H1 (cell line): ENCODE measurements at regions not wholly inside any gene's neighbourhood (a gene's known extent, or its start where the extent isn't known, plus 50 kb on each side); places are given as distances from the start of the nearest gene placed in this dataset.

Experiments used
- CTCF ChIA-PET: fragments of 300-600 bp; sonication (Branson Sonifier 250); formaldehyde crosslinking; loops from one replicate; lab custom pipeline; 2021; ENCODE audit not compliant: partially characterized antibody; lab: Charles Lee
- POLR2A ChIA-PET: fragments of 300-600 bp; sonication (Branson Sonifier 250); formaldehyde crosslinking; loops from one replicate; lab custom pipeline; 2021; ENCODE audit warnings: inconsistent platforms; ENCODE audit not compliant: partially characterized antibody; lab: Charles Lee
- DNase-seq, 2 experiments: peaks; one replicate each; pipeline versions ENCODE4 v3.0.0 to v3.0.0-alpha.2; 2010 to 2022; ENCODE audit warnings: low spot score in 2 of 2, low read depth in 1 of 2, mixed read lengths in 1 of 2
- FAIRE-seq: peaks from 2 replicates; lab custom pipeline; 2011; peaks lifted over from hg19 to GRCh38; lab: Jason Lieb, UNC
- H2AFZ ChIP-seq: 2 replicates; pipeline ENCODE4 v1.8.1; 2012; ENCODE audit warnings: low read length, inconsistent platforms
- H2AK5ac ChIP-seq: 2 replicates; pipeline ENCODE4 v1.6.1; 2013; ENCODE audit warnings: low read depth, low read length
- H2BK120ac ChIP-seq: replicated peaks from 2 replicates; pipeline ENCODE3; 2013; ENCODE audit warnings: low read depth, low read length, inconsistent platforms
- H2BK12ac ChIP-seq: 2 replicates; pipeline ENCODE4 v1.6.1; 2013; ENCODE audit warnings: low read depth, low read length
- H2BK15ac ChIP-seq: 2 replicates; pipeline ENCODE4 v1.6.1; 2013; ENCODE audit warnings: low read length
- H2BK20ac ChIP-seq: 2 replicates; pipeline ENCODE4 v1.6.1; 2013; ENCODE audit warnings: low read length
- H2BK5ac ChIP-seq: 2 replicates; pipeline ENCODE4 v1.6.1; 2013; ENCODE audit warnings: low read depth, low read length
- H3K14ac ChIP-seq: 2 replicates; pipeline ENCODE4 v1.6.1; 2013; ENCODE audit warnings: inconsistent platforms; ENCODE audit not compliant: insufficient read length
- H3K18ac ChIP-seq: 2 replicates; pipeline ENCODE4 v1.6.1; 2013; ENCODE audit warnings: low read length; ENCODE audit errors: extremely low read depth
- H3K23ac ChIP-seq: 2 replicates; pipeline ENCODE4 v1.6.1; 2013; ENCODE audit warnings: inconsistent platforms; ENCODE audit not compliant: insufficient read length
- H3K23me2 ChIP-seq: 2 replicates; pipeline ENCODE4 v1.6.1; 2013; ENCODE audit warnings: low read depth, low read length
- H3K27ac ChIP-seq: 2 replicates; pipeline ENCODE4 v1.6.1; 2011; ENCODE audit warnings: low read depth, low read length, inconsistent platforms
- H3K27me3 ChIP-seq, 4 experiments: replicated peaks in 1 of 4; 1 replicate in 1 of 4; 2 replicates in 3 of 4; pipeline versions ENCODE4 v1.6.1 to v1.8.1; 2011 to 2013; ENCODE audit warnings: low read length in 3 of 4, mild to moderate bottlenecking in 3 of 4, inconsistent platforms in 2 of 4, mixed read lengths in 2 of 4, moderate library complexity in 1 of 4; ENCODE audit not compliant: control insufficient read depth in 3 of 4, insufficient read depth in 3 of 4; ENCODE audit errors: extremely low read depth in 1 of 4
- H3K36me3 ChIP-seq, 4 experiments: 2 replicates each; pipeline versions ENCODE4 v1.6.1 to v1.8.1; 2011 to 2013; ENCODE audit warnings: mild to moderate bottlenecking in 4 of 4, low read length in 3 of 4, moderate library complexity in 2 of 4, control low read depth in 1 of 4, inconsistent platforms in 1 of 4; ENCODE audit not compliant: insufficient read depth in 4 of 4, control insufficient read depth in 2 of 4
- H3K4ac ChIP-seq: replicated peaks from 2 replicates; pipeline ENCODE3; 2013; ENCODE audit warnings: low read length, low read depth, mixed read lengths, inconsistent platforms; ENCODE audit not compliant: insufficient read length
- H3K4me1 ChIP-seq, 4 experiments: replicated peaks in 1 of 4; 1 replicate in 1 of 4; 2 replicates in 3 of 4; pipeline versions ENCODE4 v1.6.1 to v1.8.1; 2011 to 2013; ENCODE audit warnings: low read length in 3 of 4, inconsistent platforms in 2 of 4, mixed read lengths in 1 of 4; ENCODE audit not compliant: insufficient read depth in 4 of 4, control insufficient read depth in 3 of 4
- H3K4me2 ChIP-seq, 2 experiments: 2 replicates each; pipeline versions ENCODE4 v1.6.1 to v1.8.1; 2011 to 2013; ENCODE audit warnings: low read depth in 2 of 2, low read length in 2 of 2, control low read depth in 1 of 2, inconsistent platforms in 1 of 2, mild to moderate bottlenecking in 1 of 2; ENCODE audit not compliant: insufficient read depth in 1 of 2
- H3K4me3 ChIP-seq, 4 experiments: fragments of 200-600, 300-600 bp in 1 of 4; sonication (generic), shearing (Covaris generic), sonication (Bioruptor Twin) in 1 of 4; 2 replicates each; pipeline versions ENCODE4 v1.5.1 to v1.8.1; 2011 to 2016; ENCODE audit warnings: low read length in 4 of 4, low read depth in 3 of 4, control low read depth in 2 of 4, inconsistent platforms in 2 of 4, mild to moderate bottlenecking in 2 of 4, mixed read lengths in 1 of 4, moderate library complexity in 1 of 4; ENCODE audit not compliant: insufficient read depth in 2 of 4; ENCODE audit errors: extremely low read depth in 1 of 4
- H3K56ac ChIP-seq: replicated peaks from 2 replicates; pipeline ENCODE3; 2013; ENCODE audit warnings: low read depth, mild to moderate bottlenecking, mixed read lengths, low read length, inconsistent platforms; ENCODE audit not compliant: insufficient read length
- H3K79me1 ChIP-seq: 2 replicates; pipeline ENCODE4 v1.6.1; 2013; ENCODE audit warnings: low read depth, low read length, control low read depth
- H3K79me2 ChIP-seq, 2 experiments: 2 replicates each; pipeline versions ENCODE4 v1.6.1 to v1.8.1; 2012 to 2013; ENCODE audit warnings: low read length in 2 of 2, mild to moderate bottlenecking in 2 of 2, inconsistent platforms in 1 of 2; ENCODE audit not compliant: insufficient read depth in 2 of 2, control insufficient read depth in 1 of 2
- H3K9ac ChIP-seq, 4 experiments: replicated peaks in 1 of 4; 1 replicate in 1 of 4; 2 replicates in 3 of 4; pipeline versions ENCODE4 v1.6.1 to v1.8.1; 2011 to 2013; ENCODE audit warnings: low read depth in 3 of 4, low read length in 3 of 4, control low read depth in 2 of 4, mild to moderate bottlenecking in 2 of 4, moderate library complexity in 2 of 4, inconsistent platforms in 1 of 4; ENCODE audit errors: extremely low read depth in 1 of 4
- H3K9me3 ChIP-seq, 2 experiments: 2 replicates each; pipeline versions ENCODE4 v1.6.1 to v1.8.1; 2012 to 2013; ENCODE audit warnings: mild to moderate bottlenecking in 2 of 2, moderate library complexity in 2 of 2, control low read depth in 1 of 2, inconsistent platforms in 1 of 2, low read depth in 1 of 2, low read length in 1 of 2, mixed read lengths in 1 of 2; ENCODE audit not compliant: insufficient read depth in 2 of 2
- H4K20me1 ChIP-seq, 2 experiments: replicated peaks in 1 of 2; 2 replicates each; pipeline versions ENCODE3 to v1.8.1; 2011 to 2013; ENCODE audit warnings: inconsistent platforms in 2 of 2, low read length in 2 of 2, mild to moderate bottlenecking in 1 of 2; ENCODE audit not compliant: insufficient read depth in 2 of 2, control insufficient read depth in 1 of 2
- H4K5ac ChIP-seq: 2 replicates; pipeline ENCODE4 v1.6.1; 2013; ENCODE audit warnings: low read length, low read depth, mixed read lengths, inconsistent platforms; ENCODE audit not compliant: insufficient read length
- H4K8ac ChIP-seq: 2 replicates; pipeline ENCODE4 v1.8.0; 2013; ENCODE audit warnings: mild to moderate bottlenecking, moderate library complexity, low read length, inconsistent platforms; ENCODE audit not compliant: insufficient read depth; ENCODE audit errors: extremely low read depth
- H4K91ac ChIP-seq: replicated peaks from 2 replicates; pipeline ENCODE3; 2013; ENCODE audit warnings: low read length, mixed read lengths, inconsistent platforms; ENCODE audit not compliant: insufficient read length
- CBX5 ChIP-seq: fragments of 300-800, 300-1000 bp; sonication (generic); IDR thresholded peaks from 2 replicates; pipeline ENCODE4 v1.7.1; 2016; ENCODE audit warnings: antibody characterized with exemption, low read length, low read depth
- EP300 ChIP-seq, 2 experiments: IDR thresholded peaks; 1 replicate in 1 of 2; 2 replicates in 1 of 2; pipeline ENCODE4 v1.6.1; 2011 to 2012; ENCODE audit warnings: low read depth in 2 of 2, low read length in 2 of 2, mild to moderate bottlenecking in 2 of 2, borderline replicate concordance in 1 of 2, inconsistent platforms in 1 of 2, moderate library complexity in 1 of 2
- JUN ChIP-seq: IDR thresholded peaks from 2 replicates; pipeline ENCODE4 v1.6.1; 2011; ENCODE audit warnings: low read depth, mild to moderate bottlenecking, improper control_type of control experiment, low read length
- RFX5 ChIP-seq: IDR thresholded peaks from 2 replicates; pipeline ENCODE4 v1.6.1; 2011; ENCODE audit warnings: low read depth, low read length, improper control_type of control experiment, borderline replicate concordance
- RNF2 ChIP-seq: fragments of 200-900, 300-1000 bp; sonication (generic); IDR thresholded peaks from 2 replicates; pipeline ENCODE4 v1.7.1; 2016; ENCODE audit warnings: borderline replicate concordance, low read depth, mild to moderate bottlenecking, antibody characterized with exemption, low read length; ENCODE audit not compliant: poor library complexity, severe bottlenecking; ENCODE audit errors: missing control alignments
- SIRT6 ChIP-seq: IDR thresholded peaks from one replicate; pipeline ENCODE4 v1.7.1; 2012; ENCODE audit warnings: low read length, inconsistent platforms
- SP1 ChIP-seq: IDR thresholded peaks from 2 replicates; pipeline ENCODE4 v1.6.1; 2011; ENCODE audit warnings: low read depth, low read length
- SP4 ChIP-seq: IDR thresholded peaks from 2 replicates; pipeline ENCODE4 v1.6.1; 2012; ENCODE audit warnings: low read length, inconsistent platforms
- WGBS, 2 experiments: shearing (Covaris generic) in 1 of 2; methylation state at CpG; one replicate each; pipeline versions ENCODE4 v1.1.6 to v1.1.7; 2013 to 2015; ENCODE audit warnings: low lambda C conversion rate in 2 of 2, mixed read lengths in 2 of 2, inconsistent platforms in 1 of 2, low coverage in 1 of 2, missing lambda C conversion rate in 1 of 2; ENCODE audit not compliant: insufficient replicate concordance in 2 of 2, insufficient coverage in 1 of 2, insufficient read length in 1 of 2; ENCODE audit errors: extremely low coverage in 1 of 2, missing lambda C conversion rate in 1 of 2; 5-methylcytosine and 5-hydroxymethylcytosine counted together
- TF ChIP-seq, protein P1 (sequence below): IDR thresholded peaks from 2 replicates; pipeline ENCODE4 v1.6.1; 2012; ENCODE audit warnings: inconsistent platforms

- Histone ChIP-seq H3K4me1 (peaks cover 0 to 3% (median 1%) of the 10 kb centered on the region in 4 experiments; a peak in 3 of 7 replicates), H4K91ac (no peak overlapping the region), H4K20me1 (no peaks in the 10 kb centered on the region), H2BK15ac (no peak overlapping the region), H2BK20ac (no peak overlapping the region), H3K79me1 (no peaks in the 10 kb centered on the region), H4K8ac (no peak overlapping the region), H2AFZ (no peak overlapping the region), H3K23ac (no peak overlapping the region), H4K5ac (no peak overlapping the region), H2BK12ac (no peak overlapping the region), H3K23me2 (no peaks in the 10 kb centered on the region), H3K36me3 (no peaks in the 10 kb centered on the region), H3K9me3 (no peaks in the 10 kb centered on the region), H3K27ac (no peak overlapping the region), H2AK5ac (no peak overlapping the region), H3K4me3 (no peak overlapping the region), H3K9ac (no peak overlapping the region), H3K79me2 (no peaks in the 10 kb centered on the region), H3K18ac (no peak overlapping the region), H3K4ac (no peak overlapping the region), H3K4me2 (no peak overlapping the region), H3K27me3 (no peaks in the 10 kb centered on the region), H3K14ac (no peak overlapping the region), H2BK120ac (no peak overlapping the region), H3K56ac (no peak overlapping the region), H2BK5ac (no peak overlapping the region)
- FAIRE-seq = no peak
- POLR2A ChIA-PET = no interaction called here
- DNase-seq = no peak
- 83% methylated on average over 2 of the region's 2 CpGs; no CpG with 5 or more reads in 1 of the 2 experiments for WGBS, 2 experiments
- CTCF ChIA-PET = interaction anchor here (0.8 to 1.9 kb wide), 2 partner anchors 20 to 331 kb away, joined by 3 to 4 read pairs; no protein-coding TSS in a partner anchor
- TF ChIP-seq RNF2 (no peak), SIRT6 (no peak), RFX5 (no peak), JUN (no peak), CBX5 (no peak), EP300 (IDR thresholded peaks at IDR 0.05; ENCODE audit: borderline replicate concordance in 1 of 2, low read depth in 2 of 2, low read length in 2 of 2) (no peak), SP1 (no peak), SP4 (no peak)
- TF ChIP-seq, protein P1, sequence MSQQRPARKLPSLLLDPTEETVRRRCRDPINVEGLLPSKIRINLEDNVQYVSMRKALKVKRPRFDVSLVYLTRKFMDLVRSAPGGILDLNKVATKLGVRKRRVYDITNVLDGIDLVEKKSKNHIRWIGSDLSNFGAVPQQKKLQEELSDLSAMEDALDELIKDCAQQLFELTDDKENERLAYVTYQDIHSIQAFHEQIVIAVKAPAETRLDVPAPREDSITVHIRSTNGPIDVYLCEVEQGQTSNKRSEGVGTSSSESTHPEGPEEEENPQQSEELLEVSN = no peak
Measured at GRCh38 chr11:111089759-111090158, 155.8 kb upstream of the POU2AF2 start.
